ENCODE measurements at regions not wholly inside any gene's neighbourhood (a gene's known extent, or its start where the extent isn't known, plus 50 kb on each side); places are given as distances from the start of the nearest gene placed in this dataset.

GRCh38 chr9:80282766-80283165 is 711.0 kb downstream of the TLE4 start:
- no peak for DNase-seq

GRCh38 chr9:80259079-80259478 is 687.3 kb downstream of the TLE4 start:
- no peak for DNase-seq

GRCh38 chr9:80251778-80252177 is 680.0 kb downstream of the TLE4 start:
- DNase-seq, result no peak

- DNase-seq, result no peak
Observed at GRCh38 chr9:80242022-80242421, 670.3 kb downstream of the TLE4 start.

GRCh38 chr9:80235752-80236151 is 664.0 kb downstream of the TLE4 start:
- DNase-seq, result no peak

GRCh38 chr9:80233906-80234305 is 662.1 kb downstream of the TLE4 start:
- DNase-seq, result no peak

GRCh38 chr9:80233102-80233843 is 661.5 kb downstream of the TLE4 start:
- DNase-seq, result no peak

- DNase-seq, result no peak
Observed at GRCh38 chr9:80231318-80232236, 659.8 kb downstream of the TLE4 start.

- no peak for DNase-seq
Observed at GRCh38 chr9:80223897-80224296, 652.1 kb downstream of the TLE4 start.

- no peak for DNase-seq
Observed at GRCh38 chr9:80222466-80223169, 650.9 kb downstream of the TLE4 start.

- no peak for DNase-seq
Observed at GRCh38 chr9:80218328-80218727, 646.6 kb downstream of the TLE4 start.

- DNase-seq, result no peak
Observed at GRCh38 chr9:80213613-80214012, 641.8 kb downstream of the TLE4 start.

GRCh38 chr9:80208696-80209095 is 636.9 kb downstream of the TLE4 start:
- DNase-seq, result no peak

GRCh38 chr9:80204054-80204453 is 632.3 kb downstream of the TLE4 start:
- DNase-seq, result no peak

- no peak for DNase-seq
Observed at GRCh38 chr9:80197661-80198060, 625.9 kb downstream of the TLE4 start.

GRCh38 chr9:80191108-80191507 is 619.3 kb downstream of the TLE4 start:
- no peak for DNase-seq

- no peak for DNase-seq
Observed at GRCh38 chr9:80188579-80188978, 616.8 kb downstream of the TLE4 start.

- DNase-seq, result no peak
Observed at GRCh38 chr9:80185112-80185738, 613.5 kb downstream of the TLE4 start.

GRCh38 chr9:80177949-80178480 is 606.2 kb downstream of the TLE4 start:
- DNase-seq, result no peak

- no peak for DNase-seq
Observed at GRCh38 chr9:80175286-80176150, 603.8 kb downstream of the TLE4 start.

- DNase-seq, result no peak
Observed at GRCh38 chr9:80163889-80164288, 592.1 kb downstream of the TLE4 start.
